Right forelimb (tissue), 1 donor: ENCODE measurements at regions not wholly inside any gene's neighbourhood (a gene's known extent, or its start where the extent isn't known, plus 50 kb on each side); places are given as distances from the start of the nearest gene placed in this dataset.
"Not testable (repeated sequence)": the region's sequence is repeated elsewhere in the genome, so short reads cannot be mapped to it uniquely, and the experiment has no call there.

ENCODE experiments used
- DNase-seq: peaks from one replicate; pipeline ENCODE4 v3.0.0-alpha.2; 2018

DNA sequence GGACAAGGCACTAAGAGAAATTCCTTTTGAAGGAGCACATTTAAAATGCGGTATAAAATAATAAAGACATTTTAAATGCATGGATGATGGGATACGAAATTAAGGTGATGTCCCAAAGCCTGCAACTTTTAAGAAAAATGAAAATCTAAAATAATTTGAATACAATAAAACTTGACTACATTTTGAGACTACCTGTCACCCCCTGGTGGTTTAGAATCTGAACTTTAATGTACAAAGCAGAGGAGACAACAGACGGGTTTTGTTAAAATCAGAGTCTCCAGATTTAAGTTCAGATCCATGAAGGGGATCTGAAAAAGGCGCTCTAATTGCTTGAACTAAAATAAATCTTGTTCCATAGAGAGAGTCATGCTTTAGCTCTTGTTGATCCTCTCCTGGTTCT lies 1129.3 kb upstream of the PCDH20 start:
- DNase-seq = no peak

DNA sequence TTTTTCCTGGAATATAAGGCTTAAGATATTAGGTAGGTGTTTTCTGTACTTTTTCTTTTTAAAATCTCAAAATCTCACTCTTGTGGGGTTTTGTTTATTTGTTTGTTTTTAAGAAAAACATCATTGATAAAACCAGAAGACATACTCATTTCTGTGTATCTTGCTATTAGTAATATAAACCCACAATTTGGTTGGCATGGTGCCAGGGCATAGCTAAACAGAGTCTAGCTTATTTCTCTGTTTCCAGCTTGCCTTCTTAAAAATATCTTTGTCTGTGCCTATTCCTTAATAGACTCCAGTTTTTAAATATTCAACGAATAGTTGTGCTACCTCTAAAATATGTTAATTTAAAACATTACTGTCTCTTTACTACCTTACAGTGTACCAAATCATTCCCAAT lies 1121.9 kb upstream of the PCDH20 start:
- no peak for DNase-seq

DNA sequence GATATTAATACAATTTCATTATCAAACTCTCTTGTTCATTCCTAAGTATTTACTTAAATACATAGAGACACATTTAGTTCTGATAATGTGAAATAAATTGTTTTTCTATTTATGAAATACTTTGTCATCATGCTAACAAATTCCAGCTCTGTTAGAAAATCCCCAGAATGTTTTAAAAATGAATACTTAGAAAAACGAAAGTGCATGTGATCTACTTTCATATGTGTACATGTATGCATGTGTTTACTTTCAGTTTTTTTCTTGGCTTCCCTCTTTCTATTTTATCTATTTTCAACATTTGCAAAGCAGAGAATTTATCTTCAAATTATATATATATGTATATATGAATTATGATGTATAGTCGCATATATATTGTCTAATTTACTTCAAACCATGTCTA lies 1110.0 kb upstream of the PCDH20 start:
- no peak for DNase-seq

DNA sequence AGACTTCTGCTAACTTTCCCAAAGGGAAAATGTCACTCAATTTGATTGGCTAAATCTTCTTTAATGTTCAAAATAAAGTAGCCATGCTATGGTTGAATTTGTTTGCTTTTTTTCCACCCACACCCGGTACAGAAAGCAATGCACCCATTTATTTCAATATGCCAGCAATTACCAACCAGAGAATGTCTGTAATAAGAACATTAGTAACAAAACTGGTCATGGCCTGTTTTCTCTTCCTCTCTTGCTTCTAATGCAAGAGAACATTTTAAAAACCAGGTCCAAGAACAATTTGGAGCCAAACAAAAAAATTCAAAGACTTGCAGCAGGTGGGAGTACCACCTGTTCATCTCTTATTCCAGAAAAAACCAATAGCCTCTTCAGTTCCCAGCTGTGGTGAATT lies 1108.8 kb upstream of the PCDH20 start:
- DNase-seq = no peak

DNA sequence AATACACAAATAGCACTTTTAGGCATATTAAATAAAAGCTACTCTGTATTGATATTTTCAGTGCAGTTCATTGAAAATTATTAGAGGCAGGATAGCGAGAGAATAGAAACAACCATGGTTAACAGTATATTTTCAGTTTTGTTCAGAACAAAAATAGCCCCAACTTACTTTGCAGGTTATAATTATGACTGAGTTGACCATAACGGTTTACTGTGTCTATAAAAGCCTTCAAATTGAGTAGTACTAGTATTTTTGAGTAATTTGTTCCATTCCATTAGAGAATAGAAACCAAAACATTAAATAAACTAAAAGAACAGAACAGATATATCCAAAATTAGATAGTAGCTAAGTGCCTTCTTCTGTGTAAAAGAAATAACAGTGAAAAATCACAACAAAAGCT lies 1108.4 kb upstream of the PCDH20 start:
- DNase-seq = no peak

DNA sequence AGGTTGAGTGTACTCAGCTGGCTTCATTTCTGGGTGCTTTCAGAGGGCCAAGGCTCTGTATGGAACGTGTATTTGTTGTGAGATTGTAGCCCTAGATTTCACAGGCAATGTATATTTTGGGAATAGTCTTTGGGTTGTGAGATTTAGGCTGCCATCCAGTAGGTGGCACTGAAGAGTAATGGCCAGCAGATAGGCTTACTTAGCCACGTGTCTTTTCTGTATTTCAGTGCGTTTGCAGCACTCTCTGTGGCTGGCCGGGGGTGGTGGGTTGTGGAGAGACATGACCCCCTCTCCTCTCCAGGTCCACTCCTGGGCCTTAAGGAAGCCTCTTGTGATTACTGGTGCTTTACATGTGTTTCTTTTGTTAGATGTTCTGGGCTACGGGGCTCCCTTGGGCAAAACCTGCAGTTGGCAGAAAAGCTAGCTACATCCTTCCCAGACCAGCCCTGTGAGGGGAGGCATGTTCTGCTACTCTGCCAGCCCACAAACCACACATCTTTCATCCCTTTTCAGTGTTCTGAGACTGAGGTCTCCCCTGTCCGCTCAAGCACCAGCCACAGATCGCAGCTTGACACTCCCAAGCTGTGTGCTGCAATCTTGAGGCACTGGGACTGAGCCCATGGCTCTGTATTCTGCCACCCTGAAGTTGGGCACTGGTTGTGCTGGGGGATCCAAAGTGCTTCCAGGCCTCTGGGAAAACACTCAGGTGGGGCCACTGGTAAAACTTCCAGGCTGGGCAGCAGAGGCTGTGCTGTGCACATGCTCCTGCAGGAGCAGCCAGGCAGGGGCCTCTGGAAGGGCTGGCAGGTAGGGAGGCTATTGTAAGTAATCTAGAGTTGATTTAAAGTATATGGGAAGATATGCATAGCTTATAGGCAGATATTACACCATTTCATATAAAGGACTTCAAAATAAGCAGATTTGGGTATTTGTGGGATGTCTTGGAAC lies 1096.8 kb upstream of the PCDH20 start:
- peak; percentile 50 for DNase-seq

DNA sequence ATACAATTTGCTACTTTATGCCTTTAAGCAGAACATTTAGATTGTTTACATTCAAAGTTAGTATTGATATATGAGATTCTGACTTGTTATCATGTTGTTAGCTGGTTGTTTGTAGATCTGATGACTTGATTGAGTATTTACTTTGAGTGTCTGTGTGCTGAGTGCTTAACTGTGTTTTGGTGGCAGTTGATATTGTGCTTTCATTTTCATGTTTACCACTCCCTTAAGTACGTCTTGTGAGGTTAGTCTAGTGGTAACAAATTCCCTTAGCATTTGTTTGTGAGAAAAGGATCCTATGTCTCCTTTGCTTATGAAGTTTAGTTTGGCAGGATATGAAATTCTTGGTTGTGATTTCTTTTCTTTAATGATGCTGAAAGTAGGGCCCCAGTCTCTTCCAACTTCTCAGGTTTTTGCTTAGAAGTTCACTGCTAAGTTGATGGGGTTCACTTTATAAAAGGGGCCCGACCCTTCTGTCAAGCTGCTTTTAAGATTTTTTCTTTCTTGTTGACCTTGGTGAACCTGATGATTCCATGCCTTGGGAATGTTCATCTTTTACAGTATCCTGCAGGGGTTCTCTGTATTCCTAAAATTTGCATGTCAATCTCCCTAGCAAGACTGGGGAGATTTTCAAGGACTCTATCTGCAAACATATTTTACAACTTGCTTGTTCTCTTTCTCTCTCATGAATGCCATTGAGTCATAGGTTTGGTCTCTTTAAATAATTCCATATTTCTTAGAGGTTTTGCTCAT lies 1095.4 kb upstream of the PCDH20 start:
- no peak for DNase-seq

DNA sequence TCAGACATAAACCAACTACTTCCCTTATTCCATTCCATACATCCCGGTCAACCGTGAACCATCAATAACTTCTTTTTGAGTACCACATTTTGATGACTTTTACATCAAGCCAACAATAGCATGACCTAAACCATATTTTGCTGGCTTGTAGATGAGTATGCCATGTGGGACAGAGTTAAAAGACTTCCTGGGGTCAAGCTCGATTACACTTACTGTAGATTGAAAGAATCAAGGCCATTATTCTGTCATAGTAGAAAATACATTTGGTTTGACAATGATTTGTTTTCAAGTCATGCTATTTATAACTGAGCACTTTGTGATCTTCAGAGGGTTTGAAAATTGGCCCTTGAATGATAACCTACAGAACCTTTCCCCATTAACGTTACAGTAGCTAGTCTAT lies 1086.9 kb upstream of the PCDH20 start:
- DNase-seq = no peak

DNA sequence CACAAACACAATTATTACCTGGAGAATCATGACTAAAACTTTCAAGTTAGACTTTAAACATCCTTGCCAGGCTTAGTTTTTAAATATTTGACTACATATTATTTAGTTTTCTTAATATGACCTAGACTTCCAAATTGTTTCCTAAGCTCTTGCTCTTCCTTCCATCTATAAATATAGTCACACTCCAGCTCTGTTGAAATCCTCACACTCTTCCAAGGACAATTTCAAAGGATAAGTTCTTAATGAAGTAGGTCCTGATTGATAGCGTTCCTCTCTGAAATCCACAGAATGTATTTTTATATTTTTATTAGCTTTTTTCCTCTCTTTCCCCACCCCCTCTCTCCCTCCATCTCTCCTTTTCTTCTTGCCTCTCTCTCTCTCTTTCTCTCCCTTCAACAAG lies 1074.1 kb upstream of the PCDH20 start:
- no peak for DNase-seq

DNA sequence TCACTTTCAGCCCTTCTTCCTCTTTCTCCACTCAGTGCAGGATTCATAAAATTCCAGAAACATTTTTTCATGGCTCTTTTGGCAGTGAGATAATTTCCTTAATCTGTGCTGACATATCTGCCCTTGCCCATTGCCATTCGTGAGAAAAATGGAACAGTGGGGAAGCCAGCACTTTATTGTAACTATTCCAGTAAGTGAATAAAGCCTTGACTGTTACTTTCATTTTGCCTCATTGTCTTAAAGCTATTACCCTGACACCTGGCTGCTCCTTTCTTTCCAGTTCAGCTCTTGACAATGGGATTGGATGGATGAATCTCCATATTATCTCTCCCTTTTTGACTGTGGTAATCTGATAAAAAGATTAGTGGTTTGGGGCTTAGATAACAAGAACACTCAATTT lies 1068.1 kb upstream of the PCDH20 start:
- no peak for DNase-seq

DNA sequence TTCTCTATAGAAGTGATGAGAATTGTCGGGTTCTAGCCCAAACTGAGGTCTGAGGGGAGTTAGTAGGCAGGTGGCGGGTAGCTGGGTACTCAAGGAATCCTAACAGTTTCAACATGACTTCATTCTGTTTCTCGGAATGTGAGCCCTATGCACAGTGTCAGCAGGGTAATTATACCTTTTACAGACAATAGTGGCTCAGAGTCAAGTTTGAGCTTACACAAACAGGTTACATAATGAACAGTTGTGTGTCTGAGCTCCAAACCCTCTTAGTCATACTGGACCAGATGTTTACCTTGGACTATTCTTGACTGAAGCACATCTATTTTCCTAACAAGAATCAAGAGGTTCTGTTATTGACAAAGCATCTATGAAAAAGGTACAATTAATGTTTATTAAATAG lies 1066.7 kb upstream of the PCDH20 start:
- DNase-seq = no peak

DNA sequence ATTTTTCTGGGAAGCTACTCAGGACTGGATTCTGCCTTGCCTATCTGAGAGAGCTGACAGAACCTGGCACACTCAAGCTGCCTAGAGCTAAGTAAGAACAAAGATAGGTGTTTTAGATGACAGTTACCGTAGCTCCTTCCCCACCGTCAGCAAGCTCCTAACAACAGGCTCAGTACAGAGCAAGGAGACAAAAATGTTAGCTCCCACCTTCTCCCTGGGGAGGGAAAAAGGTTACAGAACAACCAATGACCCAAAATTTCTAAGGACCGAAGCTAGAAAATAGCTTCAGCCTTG lies 1058.2 kb upstream of the PCDH20 start:
- DNase-seq = no peak

DNA sequence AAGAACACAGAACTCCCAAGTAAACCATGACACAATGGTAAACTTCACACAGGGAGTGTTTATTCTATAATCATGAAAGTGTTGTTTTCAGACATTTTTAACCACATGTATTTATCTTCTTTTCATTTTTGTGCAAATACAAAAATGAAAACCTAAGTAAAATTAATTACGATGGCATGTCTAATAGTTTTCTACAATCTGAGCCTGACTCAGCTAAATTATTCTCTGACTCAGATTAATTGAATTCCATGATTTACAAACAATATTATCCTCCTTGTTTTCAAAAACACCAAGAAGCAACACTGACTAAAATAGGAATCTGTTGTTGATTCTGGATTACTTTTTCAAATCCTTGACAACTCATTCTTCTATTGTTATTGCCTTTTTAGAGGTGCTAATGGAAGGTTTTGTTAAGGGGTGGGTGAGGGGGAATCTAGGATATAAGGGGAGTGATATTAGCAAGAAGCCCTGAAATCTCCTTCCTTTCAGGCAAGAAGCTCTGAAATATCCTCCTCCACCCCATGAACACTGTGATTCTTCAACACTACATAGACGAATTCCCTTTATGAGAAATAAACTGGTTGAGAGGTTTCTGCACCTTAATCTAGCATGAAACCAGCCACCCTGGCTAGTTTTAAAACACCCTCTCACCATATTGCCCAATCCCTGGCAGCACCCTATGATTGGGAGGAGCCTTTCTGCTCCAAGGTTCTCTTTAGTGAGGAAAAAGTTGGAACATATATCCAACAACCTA lies 1057.7 kb upstream of the PCDH20 start:
- no peak for DNase-seq

DNA sequence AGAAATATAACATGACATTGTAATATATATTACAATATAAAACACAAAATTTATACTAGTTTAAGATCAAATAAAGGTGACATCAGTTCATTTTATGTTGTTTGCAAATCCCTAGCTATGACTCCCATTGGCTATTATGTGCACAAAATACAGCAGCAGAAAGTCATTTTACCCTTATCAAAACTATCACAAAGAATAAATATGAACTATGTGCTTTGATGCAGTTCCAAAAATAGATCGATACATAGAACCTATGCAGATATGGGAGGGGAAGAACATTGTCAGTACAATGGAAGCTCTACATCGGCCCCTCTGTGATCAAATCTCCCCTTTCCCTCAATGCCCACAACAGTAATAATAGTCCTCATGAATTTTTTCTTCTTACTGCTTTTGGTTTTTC lies 1038.1 kb upstream of the PCDH20 start:
- DNase-seq = no peak

DNA sequence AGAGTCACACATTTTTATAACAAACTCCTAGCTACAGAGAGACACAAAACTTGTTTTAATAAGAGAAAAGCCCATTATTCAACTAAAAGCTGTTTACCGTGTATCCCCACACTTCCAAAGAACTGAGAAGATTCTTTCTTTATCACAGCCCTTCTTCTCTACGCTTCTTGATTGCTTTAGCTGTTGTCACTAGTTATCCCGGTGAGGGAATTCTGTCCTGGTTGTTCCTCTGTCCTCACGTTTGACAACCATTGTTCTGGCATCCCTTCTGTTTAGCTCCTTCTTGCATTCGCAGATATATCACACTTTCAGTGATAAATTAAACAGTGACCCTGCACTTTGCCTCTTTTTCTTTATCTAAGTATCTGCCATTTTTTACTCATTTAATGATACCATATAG lies 1035.1 kb upstream of the PCDH20 start:
- no peak for DNase-seq

DNA sequence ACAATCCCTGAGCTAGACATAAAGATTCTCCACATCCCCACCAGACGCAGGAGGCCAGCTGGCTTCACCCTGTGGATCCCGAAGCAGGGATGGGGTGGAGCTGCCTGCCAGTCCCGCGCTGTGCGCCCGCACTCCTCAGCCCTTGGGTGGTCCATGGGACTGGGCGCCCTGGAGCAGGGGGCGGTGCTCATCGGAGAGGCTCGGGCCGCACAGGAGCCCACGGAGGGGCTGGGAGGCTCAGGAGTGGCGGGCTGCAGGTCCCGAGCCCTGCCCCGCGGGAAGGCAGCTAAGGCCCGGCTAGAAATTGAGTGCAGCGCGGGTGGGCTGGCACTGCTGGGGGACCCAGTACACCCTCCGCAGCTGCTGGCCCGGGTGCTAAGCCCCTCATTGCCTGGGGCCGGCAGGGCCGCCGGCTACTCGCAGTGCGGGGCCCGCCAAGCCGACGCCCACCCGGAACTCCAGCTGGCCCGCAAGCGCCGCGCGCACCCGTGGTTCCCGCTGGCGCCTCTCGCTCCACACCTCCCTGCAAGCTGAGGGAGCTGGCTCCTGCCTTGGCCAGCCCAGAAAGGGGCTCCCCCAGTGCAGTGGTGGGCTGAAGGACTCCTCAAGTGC lies 1032.2 kb upstream of the PCDH20 start:
- not testable (repeated sequence) for DNase-seq

DNA sequence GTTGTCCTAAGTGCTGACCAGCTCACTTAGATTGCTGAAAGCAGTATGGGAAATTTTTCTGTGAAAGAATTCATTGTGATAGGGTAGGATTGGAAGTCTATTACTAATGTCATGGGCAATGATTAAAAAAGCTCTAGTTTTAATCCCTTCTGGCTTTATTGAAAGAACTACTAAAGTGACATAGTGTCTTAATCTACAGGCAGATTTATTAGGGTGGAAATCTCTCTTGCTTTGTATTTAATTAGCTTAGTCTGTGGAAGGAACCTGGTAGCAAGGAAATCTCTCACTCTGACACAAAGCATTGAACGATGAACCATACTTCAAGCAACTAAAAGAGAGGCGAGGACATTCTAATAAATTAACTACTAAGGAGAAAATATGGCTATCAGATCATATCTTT lies 1029.2 kb upstream of the PCDH20 start:
- DNase-seq = no peak

DNA sequence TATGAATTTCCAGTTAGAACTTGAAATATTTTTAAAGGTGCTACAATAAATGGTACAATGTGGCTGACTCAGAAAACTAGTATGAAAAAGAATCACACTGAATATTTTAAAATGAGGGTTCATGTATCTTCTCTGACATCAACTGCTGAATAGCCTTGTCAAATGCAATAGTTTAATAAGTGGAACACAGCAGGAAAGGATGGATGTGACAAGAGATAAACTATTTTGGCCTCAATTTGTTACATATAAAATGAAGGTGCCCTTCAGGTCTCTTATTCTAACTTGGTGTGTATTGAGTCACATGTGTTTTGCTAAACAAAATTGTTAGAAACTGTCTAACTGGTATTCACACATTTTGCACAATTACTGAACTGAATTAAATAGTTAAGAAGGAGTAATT lies 1018.4 kb upstream of the PCDH20 start:
- DNase-seq = no peak

DNA sequence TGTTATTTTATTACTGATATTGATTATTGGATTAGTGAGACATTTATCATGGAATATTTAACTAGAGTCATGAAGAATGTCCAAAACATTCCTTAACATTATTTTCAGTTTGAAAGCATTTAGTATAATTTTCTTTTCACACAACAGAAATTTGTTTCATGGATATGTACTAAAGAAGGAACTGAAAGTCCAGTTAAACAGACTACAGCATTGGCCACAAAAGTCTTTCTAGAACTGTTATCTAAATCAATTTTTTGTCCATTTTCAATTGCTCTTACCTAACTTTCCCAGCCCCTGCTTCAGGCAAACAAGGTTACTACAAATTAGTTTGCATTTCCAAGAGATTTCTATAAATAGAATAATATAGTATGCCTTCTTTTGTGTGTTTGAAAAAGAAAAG lies 1018.0 kb upstream of the PCDH20 start:
- no peak for DNase-seq

DNA sequence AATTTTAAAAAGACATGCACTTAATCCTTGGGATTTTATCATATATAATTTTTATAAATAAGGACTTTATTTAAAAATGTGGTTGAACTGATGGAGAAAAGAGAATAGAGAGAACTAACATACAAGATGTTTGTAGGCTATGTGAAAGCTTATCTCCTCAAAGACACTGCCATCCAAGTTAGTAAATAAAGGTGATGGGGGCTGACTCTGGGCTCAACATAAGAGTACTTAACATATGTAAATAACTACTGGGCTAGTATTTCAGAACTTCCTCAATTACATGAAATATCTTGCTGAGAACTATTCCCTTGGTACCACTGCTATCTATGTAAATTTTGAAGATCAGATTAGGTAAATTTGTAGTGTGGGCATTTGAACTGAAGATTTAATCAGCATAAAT lies 1017.3 kb upstream of the PCDH20 start:
- no peak for DNase-seq

DNA sequence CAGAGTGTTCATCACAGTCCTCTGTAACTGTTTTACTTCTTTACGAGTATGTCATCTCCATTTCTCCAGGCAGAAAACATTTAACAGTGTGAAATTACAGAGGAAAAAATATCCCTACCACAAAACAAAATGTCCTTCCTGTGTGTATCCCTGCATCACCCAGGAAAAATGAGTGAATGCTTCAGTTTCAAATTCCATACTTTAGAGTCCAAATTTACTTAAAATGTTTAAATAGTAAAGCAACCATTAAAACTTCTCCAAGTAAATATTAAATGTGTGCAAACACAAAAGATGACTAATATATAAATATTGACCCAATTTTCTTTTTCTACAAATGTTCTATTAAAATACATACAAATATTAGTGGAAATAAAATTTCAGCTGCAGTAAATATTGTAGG lies 1016.6 kb upstream of the PCDH20 start:
- no peak for DNase-seq

DNA sequence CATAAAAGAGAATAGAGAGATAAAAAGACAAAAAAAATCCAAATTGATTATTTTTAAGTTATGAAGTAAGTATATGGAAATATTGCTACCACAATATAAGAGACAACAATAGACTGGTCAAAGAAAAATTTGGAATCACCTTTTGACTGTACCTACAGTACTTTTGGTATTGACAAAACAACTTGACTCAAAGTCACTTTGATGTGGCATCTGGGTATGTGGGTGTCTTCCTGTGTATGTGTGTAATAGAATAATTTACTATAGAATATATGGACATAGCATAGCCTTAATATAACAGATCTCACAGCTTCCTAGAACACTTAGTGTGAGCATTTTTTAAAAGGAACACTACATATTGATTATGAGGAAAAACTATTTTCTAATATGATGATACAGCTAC lies 1016.2 kb upstream of the PCDH20 start:
- DNase-seq = no peak

DNA sequence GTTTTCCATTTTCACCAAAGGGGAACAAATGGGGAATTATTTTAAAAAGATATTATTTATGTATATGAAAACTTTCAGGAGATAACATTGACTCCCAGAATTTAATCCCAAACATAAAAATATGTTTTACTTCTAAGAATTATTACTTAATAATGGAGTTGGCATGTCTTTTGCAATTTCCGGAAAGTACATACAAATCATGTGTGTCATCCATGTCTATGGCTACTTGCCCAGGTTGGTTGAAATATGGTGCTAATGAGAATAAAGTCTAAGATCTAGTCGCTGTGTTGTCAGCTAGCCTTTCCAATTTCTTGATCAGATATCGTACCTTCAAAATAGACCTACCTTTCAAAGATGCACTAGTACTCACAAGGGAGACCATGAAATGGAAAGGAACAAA lies 1003.2 kb upstream of the PCDH20 start:
- DNase-seq = no peak
